ENCODE measurements at regions not wholly inside any gene's neighbourhood (a gene's known extent, or its start where the extent isn't known, plus 50 kb on each side); places are given as distances from the start of the nearest gene placed in this dataset.

GRCh38 chr12:45667761-45668160, 61.7 kb upstream of the ARID2 start:
- intact Hi-C loops (cut with micrococcal nuclease; ENCODE audit: unreplicated experiment), result no loop called here
- no peak for TF ChIP-seq EZH2 (IDR thresholded peaks at IDR 0.05; ENCODE audit: borderline replicate concordance, low read depth, low read length, poor library complexity, severe bottlenecking)
- TF ChIP-seq, protein P1, sequence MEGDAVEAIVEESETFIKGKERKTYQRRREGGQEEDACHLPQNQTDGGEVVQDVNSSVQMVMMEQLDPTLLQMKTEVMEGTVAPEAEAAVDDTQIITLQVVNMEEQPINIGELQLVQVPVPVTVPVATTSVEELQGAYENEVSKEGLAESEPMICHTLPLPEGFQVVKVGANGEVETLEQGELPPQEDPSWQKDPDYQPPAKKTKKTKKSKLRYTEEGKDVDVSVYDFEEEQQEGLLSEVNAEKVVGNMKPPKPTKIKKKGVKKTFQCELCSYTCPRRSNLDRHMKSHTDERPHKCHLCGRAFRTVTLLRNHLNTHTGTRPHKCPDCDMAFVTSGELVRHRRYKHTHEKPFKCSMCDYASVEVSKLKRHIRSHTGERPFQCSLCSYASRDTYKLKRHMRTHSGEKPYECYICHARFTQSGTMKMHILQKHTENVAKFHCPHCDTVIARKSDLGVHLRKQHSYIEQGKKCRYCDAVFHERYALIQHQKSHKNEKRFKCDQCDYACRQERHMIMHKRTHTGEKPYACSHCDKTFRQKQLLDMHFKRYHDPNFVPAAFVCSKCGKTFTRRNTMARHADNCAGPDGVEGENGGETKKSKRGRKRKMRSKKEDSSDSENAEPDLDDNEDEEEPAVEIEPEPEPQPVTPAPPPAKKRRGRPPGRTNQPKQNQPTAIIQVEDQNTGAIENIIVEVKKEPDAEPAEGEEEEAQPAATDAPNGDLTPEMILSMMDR (conservative IDR thresholded peaks at IDR 0.05; ENCODE audit: low read depth, low read length), result no peak
- H3K4me1 ChIP-seq (ENCODE audit: insufficient read depth, low read length, poor library complexity, severe bottlenecking), result peaks cover 4% of the 10 kb centered on the region
- H3K9me3 ChIP-seq (ENCODE audit: low read depth, low read length, poor library complexity, severe bottlenecking), result no peaks in the 10 kb centered on the region
- H3K4me3 ChIP-seq (ENCODE audit: low read depth, low read length, poor library complexity, severe bottlenecking), result no peak overlapping the region
- no peaks in the 10 kb centered on the region for H3K36me3 ChIP-seq (ENCODE audit: insufficient read depth, low read length, poor library complexity, severe bottlenecking)
- H3K27me3 ChIP-seq (replicated peaks; ENCODE audit: insufficient read depth, low read depth, low read length, poor library complexity), result no peaks in the 10 kb centered on the region
- ChIA-PET POLR2A (ENCODE audit: low non-redundant PET) (no interaction called here), CTCF (no interaction called here)
- no peak for DNase-seq (ENCODE audit: low spot score)
- no TSS peak for BruUV-seq (replicated peaks)
- H3K27ac ChIP-seq (ENCODE audit: low read depth, low read length, poor library complexity, severe bottlenecking), result no peak overlapping the region

- POLR2A ChIA-PET (ENCODE audit: low non-redundant PET), result no interaction called here
Measured at GRCh38 chr12:45668641-45669040, 60.9 kb upstream of the ARID2 start.

DNA sequence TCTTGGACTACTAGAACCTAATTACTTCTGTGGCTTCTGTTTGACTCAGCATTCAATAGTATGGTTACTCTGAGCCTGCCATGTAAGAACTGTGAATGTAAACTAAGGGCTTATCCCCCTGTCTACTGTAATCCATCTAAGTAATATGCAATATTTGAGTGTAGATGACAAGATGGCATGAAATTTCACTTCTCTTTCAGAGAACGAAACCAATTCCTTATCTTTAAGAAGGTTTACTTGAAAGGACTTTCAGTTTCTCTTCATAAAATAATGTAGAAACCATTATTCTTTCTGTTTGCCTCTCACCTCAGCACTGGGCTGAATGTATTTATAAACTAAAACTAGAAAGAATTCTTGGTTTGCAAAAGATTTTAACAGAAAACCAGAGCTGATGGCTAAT, 60.4 kb upstream of the ARID2 start:
- CTCF ChIA-PET, result no interaction called here
- Histone ChIP-seq H3K4me3 (ENCODE audit: low read depth, low read length, poor library complexity, severe bottlenecking) (no peak overlapping the region), H3K36me3 (ENCODE audit: insufficient read depth, low read length, poor library complexity, severe bottlenecking) (no peaks in the 10 kb centered on the region), H3K9me3 (ENCODE audit: low read depth, low read length, poor library complexity, severe bottlenecking) (no peaks in the 10 kb centered on the region), H3K4me1 (ENCODE audit: insufficient read depth, low read length, poor library complexity, severe bottlenecking) (peaks cover 4% of the 10 kb centered on the region), H3K27ac (ENCODE audit: low read depth, low read length, poor library complexity, severe bottlenecking) (no peak overlapping the region), H3K27me3 (replicated peaks; ENCODE audit: insufficient read depth, low read depth, low read length, poor library complexity) (no peaks in the 10 kb centered on the region)
- BruUV-seq (replicated peaks), result no TSS peak
- POLR2A ChIA-PET (ENCODE audit: low non-redundant PET), result no interaction called here
- DNase-seq (ENCODE audit: low spot score), result no peak
- intact Hi-C loops (cut with micrococcal nuclease; ENCODE audit: unreplicated experiment), result no loop called here
- TF ChIP-seq EZH2 (IDR thresholded peaks at IDR 0.05; ENCODE audit: borderline replicate concordance, low read depth, low read length, poor library complexity, severe bottlenecking), result no peak
- TF ChIP-seq, protein P1 (conservative IDR thresholded peaks at IDR 0.05; ENCODE audit: low read depth, low read length), result no peak

More at GRCh38 chr12:45668641-45669040, 60.9 kb upstream of the ARID2 start:
- TF ChIP-seq EZH2 (IDR thresholded peaks at IDR 0.05; ENCODE audit: borderline replicate concordance, low read depth, low read length, poor library complexity, severe bottlenecking), result no peak
- TF ChIP-seq, protein P1 (conservative IDR thresholded peaks at IDR 0.05; ENCODE audit: low read depth, low read length), result no peak
- no peak for DNase-seq (ENCODE audit: low spot score)
- Histone ChIP-seq H3K4me3 (ENCODE audit: low read depth, low read length, poor library complexity, severe bottlenecking) (no peak overlapping the region), H3K27ac (ENCODE audit: low read depth, low read length, poor library complexity, severe bottlenecking) (no peak overlapping the region), H3K9me3 (ENCODE audit: low read depth, low read length, poor library complexity, severe bottlenecking) (no peaks in the 10 kb centered on the region), H3K4me1 (ENCODE audit: insufficient read depth, low read length, poor library complexity, severe bottlenecking) (peaks cover 4% of the 10 kb centered on the region), H3K36me3 (ENCODE audit: insufficient read depth, low read length, poor library complexity, severe bottlenecking) (no peaks in the 10 kb centered on the region), H3K27me3 (replicated peaks; ENCODE audit: insufficient read depth, low read depth, low read length, poor library complexity) (no peaks in the 10 kb centered on the region)
- CTCF ChIA-PET, result no interaction called here
- BruUV-seq (replicated peaks), result no TSS peak
- intact Hi-C loops (cut with micrococcal nuclease; ENCODE audit: unreplicated experiment), result no loop called here

Data from A673 (cell line).